Neural cell (in vitro differentiated cells): ENCODE measurements at regions not wholly inside any gene's neighbourhood (a gene's known extent, or its start where the extent isn't known, plus 50 kb on each side); places are given as distances from the start of the nearest gene placed in this dataset.

Experiments
- H2AFZ ChIP-seq: fragments of 200-600, 300-800 bp; sonication (generic), shearing (Covaris generic); 2 replicates; pipeline ENCODE4 v1.6.0; 2014; ENCODE audit warnings: low read depth, mild to moderate bottlenecking, antibody characterized with exemption, low read length, moderate library complexity
- H3F3A ChIP-seq: fragments of 200-600 bp; shearing (Covaris generic); 2 replicates; pipeline ENCODE4 v1.6.1; 2016; ENCODE audit warnings: mild to moderate bottlenecking, moderate library complexity, mixed read lengths, antibody characterized with exemption, low read length; ENCODE audit not compliant: insufficient read depth, poor library complexity, severe bottlenecking
- H3K27ac ChIP-seq: fragments of 200-600, 300-800 bp; sonication (generic), shearing (Covaris generic); 2 replicates; pipeline ENCODE4 v1.5.1; 2014; ENCODE audit warnings: mild to moderate bottlenecking, low read length, moderate library complexity
- H3K27me3 ChIP-seq: fragments of 300-800, 200-600 bp; sonication (generic), shearing (Covaris generic); 2 replicates; pipeline ENCODE4 v1.6.0; 2014; ENCODE audit warnings: mild to moderate bottlenecking, low read depth, low read length, moderate library complexity; ENCODE audit not compliant: insufficient read depth
- H3K36me3 ChIP-seq: fragments of 300-800, 200-600 bp; sonication (generic), shearing (Covaris generic); 2 replicates; pipeline ENCODE4 v1.5.1; 2014; ENCODE audit warnings: mild to moderate bottlenecking, antibody characterized with exemption, low read length, moderate library complexity; ENCODE audit not compliant: insufficient read depth
- H3K4me2 ChIP-seq: fragments of 300-800, 200-600 bp; sonication (generic), shearing (Covaris generic); 2 replicates; pipeline ENCODE4 v1.6.0; 2014; ENCODE audit warnings: mild to moderate bottlenecking, low read length
- H3K4me3 ChIP-seq: fragments of 300-800, 200-600 bp; sonication (generic), shearing (Covaris generic); 2 replicates; pipeline ENCODE4 v1.5.1; 2014; ENCODE audit warnings: mild to moderate bottlenecking, low read length, moderate library complexity
- H3K79me2 ChIP-seq: fragments of 200-600 bp; shearing (Covaris generic); replicated peaks from 2 replicates; pipeline ENCODE4 v1.6.0; 2014; ENCODE audit warnings: mild to moderate bottlenecking, low read length, moderate library complexity; ENCODE audit not compliant: insufficient read depth
- H3K9ac ChIP-seq: fragments of 300-800, 200-600 bp; sonication (generic), shearing (Covaris generic); 2 replicates; pipeline ENCODE4 v1.6.1; 2016; ENCODE audit warnings: mild to moderate bottlenecking, low read length, mixed read lengths
- H3K9me2 ChIP-seq: fragments of 200-600 bp; shearing (Covaris generic); 2 replicates; pipeline ENCODE4 v1.6.1; 2016; ENCODE audit warnings: mild to moderate bottlenecking, low read length, mixed read lengths; ENCODE audit not compliant: insufficient read depth
- H3K9me3 ChIP-seq: fragments of 200-600, 300-800 bp; sonication (generic), shearing (Covaris generic); 2 replicates; pipeline ENCODE4 v1.6.1; 2016; ENCODE audit warnings: mild to moderate bottlenecking, mixed run types, low read length, moderate library complexity, mixed read lengths
- H4K20me1 ChIP-seq: fragments of 200-600 bp; shearing (Covaris generic); 2 replicates; pipeline ENCODE4 v1.6.1; 2016; ENCODE audit warnings: mild to moderate bottlenecking, mixed run types; ENCODE audit not compliant: insufficient read depth
- CTCF ChIP-seq: fragments of 450-650 bp; IDR thresholded peaks from 2 replicates; pipeline ENCODE4 v1.5.1; 2014; ENCODE audit warnings: antibody characterized with exemption, mild to moderate bottlenecking, moderate library complexity; ENCODE audit not compliant: poor library complexity, severe bottlenecking
- EP300 ChIP-seq: fragments of 450-650 bp; conservative IDR thresholded peaks from 2 replicates; pipeline ENCODE4 v1.6.1; 2014; ENCODE audit warnings: antibody characterized with exemption, mild to moderate bottlenecking, moderate library complexity; ENCODE audit not compliant: poor library complexity, severe bottlenecking
- EZH2 ChIP-seq: fragments of 200-600, 300-800 bp; shearing (Covaris generic), sonication (generic); IDR thresholded peaks from 2 replicates; pipeline ENCODE4 v1.6.1; 2014; ENCODE audit warnings: antibody characterized with exemption, low read length, borderline replicate concordance, mild to moderate bottlenecking; ENCODE audit not compliant: insufficient read depth, poor library complexity, severe bottlenecking
- MXI1 ChIP-seq: fragments of 450-650 bp; conservative IDR thresholded peaks from 2 replicates; pipeline ENCODE4 v1.6.1; 2014; ENCODE audit warnings: antibody characterized with exemption, mild to moderate bottlenecking; ENCODE audit not compliant: poor library complexity, severe bottlenecking
- POLR2AphosphoS5 ChIP-seq: IDR thresholded peaks from 2 replicates; pipeline ENCODE4 v1.6.1; 2012
- RAD21 ChIP-seq: fragments of 450-650 bp; conservative IDR thresholded peaks from 2 replicates; pipeline ENCODE4 v1.6.1; 2014; ENCODE audit warnings: antibody characterized with exemption, mild to moderate bottlenecking, moderate library complexity
- REST ChIP-seq: IDR thresholded peaks from 2 replicates; pipeline ENCODE4 v1.6.1; 2012; ENCODE audit warnings: borderline replicate concordance
- SMC3 ChIP-seq: fragments of 450-650 bp; conservative IDR thresholded peaks from 2 replicates; pipeline ENCODE4 v1.6.1; 2014; ENCODE audit warnings: antibody characterized with exemption, mild to moderate bottlenecking, moderate library complexity; ENCODE audit not compliant: poor library complexity
- TAF1 ChIP-seq: IDR thresholded peaks from 2 replicates; pipeline ENCODE4 v1.6.1; 2012; ENCODE audit warnings: low read depth

- no peaks in the 10 kb centered on the region for H3K36me3 ChIP-seq
- no peak overlapping the region for H3K9ac ChIP-seq
- no peaks in the 10 kb centered on the region for H3K9me3 ChIP-seq
- no peak overlapping the region for H3K4me3 ChIP-seq
- H3K4me2 ChIP-seq, result no peak overlapping the region
- no peaks in the 10 kb centered on the region for H3K27me3 ChIP-seq
- H2AFZ ChIP-seq, result no peak overlapping the region
- H4K20me1 ChIP-seq, result no peaks in the 10 kb centered on the region
- no peaks in the 10 kb centered on the region for H3F3A ChIP-seq
- no peaks in the 10 kb centered on the region for H3K79me2 ChIP-seq
- no peaks in the 10 kb centered on the region for H3K9me2 ChIP-seq
- TF ChIP-seq EZH2 (no peak), RAD21 (no peak), EP300 (peak; percentile 89), TAF1 (no peak), REST (no peak), CTCF (no peak), POLR2AphosphoS5 (peak; percentile 76)
- H3K27ac ChIP-seq, result no peak overlapping the region
These were observed 635.9 kb upstream of the FRG1 start for GRCh38 chr4:189304809-189305208.

GRCh38 chr4:189305500-189305899 lies 635.2 kb upstream of the FRG1 start:
- H3K27ac ChIP-seq, result no peak overlapping the region
- no peak for TF ChIP-seq SMC3
- TF ChIP-seq MXI1, result no peak
- TF ChIP-seq RAD21, result no peak
- TF ChIP-seq TAF1, result no peak
- TF ChIP-seq REST, result no peak
- no peak for TF ChIP-seq EZH2
- no peak for TF ChIP-seq EP300
- no peak for TF ChIP-seq POLR2AphosphoS5
- no peak for TF ChIP-seq CTCF
- H3F3A ChIP-seq, result no peaks in the 10 kb centered on the region
- H3K79me2 ChIP-seq, result no peaks in the 10 kb centered on the region
- no peaks in the 10 kb centered on the region for H3K27me3 ChIP-seq
- no peaks in the 10 kb centered on the region for H3K9me3 ChIP-seq
- H3K9me2 ChIP-seq, result no peaks in the 10 kb centered on the region
- H2AFZ ChIP-seq, result no peak overlapping the region
- H3K4me3 ChIP-seq, result no peak overlapping the region
- no peak overlapping the region for H3K9ac ChIP-seq
- no peaks in the 10 kb centered on the region for H4K20me1 ChIP-seq
- H3K36me3 ChIP-seq, result no peaks in the 10 kb centered on the region
- no peak overlapping the region for H3K4me2 ChIP-seq
